ENCODE measurements at regions not wholly inside any gene's neighbourhood (a gene's known extent, or its start where the extent isn't known, plus 50 kb on each side); places are given as distances from the start of the nearest gene placed in this dataset.

GRCh38 chr13:58858870-58859371 is 1227.4 kb downstream of the PCDH17 start:
- Histone ChIP-seq H3K4me2 (ENCODE audit: low read length) (no peak overlapping the region), H3K79me2 (no peaks in the 10 kb centered on the region), H3K27me3 (ENCODE audit: control insufficient read depth, insufficient read depth, low read length) (no peaks in the 10 kb centered on the region), H3K9me3 (ENCODE audit: control insufficient read depth, low read length) (no peaks in the 10 kb centered on the region), H3K9ac (no peak overlapping the region), H3K4me1 (no peaks in the 10 kb centered on the region), H3K27ac (no peak overlapping the region), H3K36me3 (ENCODE audit: control insufficient read depth, insufficient read depth, low read length) (no peaks in the 10 kb centered on the region), H2AFZ (no peak overlapping the region), H3K4me3 (ENCODE audit: low read depth, low read length) (no peak overlapping the region)
- TF ChIP-seq CTCF (IDR thresholded peaks at IDR 0.05): no peak

DNA sequence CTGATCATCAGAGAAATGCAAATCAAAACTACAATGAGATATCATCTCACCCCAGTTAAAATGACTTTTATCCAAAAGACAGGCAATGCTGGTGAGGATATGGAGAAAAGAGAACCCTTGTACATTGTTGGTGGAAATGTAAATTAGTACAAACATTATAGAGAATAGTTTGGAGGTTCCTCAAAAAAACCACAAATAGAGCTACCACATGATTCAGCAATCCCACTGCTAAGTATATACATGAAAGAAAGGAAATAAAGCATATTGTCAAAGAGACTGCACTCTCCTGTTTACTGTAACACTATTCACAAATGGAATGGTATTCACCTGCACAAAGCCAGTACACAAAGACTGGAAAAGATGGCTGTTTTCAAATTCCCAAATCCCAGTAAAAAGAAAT is 1233.7 kb downstream of the PCDH17 start:
- no peaks in the 10 kb centered on the region for H3K27me3 ChIP-seq (ENCODE audit: control insufficient read depth, insufficient read depth, low read length)
- no peak overlapping the region for H3K4me2 ChIP-seq (ENCODE audit: low read length)
- no peak overlapping the region for H3K27ac ChIP-seq
- no peak overlapping the region for H3K9ac ChIP-seq
- no peak for TF ChIP-seq CTCF (IDR thresholded peaks at IDR 0.05)
- H3K4me3 ChIP-seq (ENCODE audit: low read depth, low read length): no peak overlapping the region
- no peaks in the 10 kb centered on the region for H3K36me3 ChIP-seq (ENCODE audit: control insufficient read depth, insufficient read depth, low read length)
- H3K79me2 ChIP-seq: no peaks in the 10 kb centered on the region
- H2AFZ ChIP-seq: no peak overlapping the region
- H3K4me1 ChIP-seq: no peaks in the 10 kb centered on the region
- no peaks in the 10 kb centered on the region for H3K9me3 ChIP-seq (ENCODE audit: control insufficient read depth, low read length)

- Histone ChIP-seq H3K79me2 (no peaks in the 10 kb centered on the region), H3K27ac (no peak overlapping the region), H3K36me3 (ENCODE audit: control insufficient read depth, insufficient read depth, low read length) (no peaks in the 10 kb centered on the region), H3K4me1 (no peaks in the 10 kb centered on the region), H3K4me2 (ENCODE audit: low read length) (no peak overlapping the region), H3K9me3 (ENCODE audit: control insufficient read depth, low read length) (no peaks in the 10 kb centered on the region), H2AFZ (no peak overlapping the region), H3K9ac (no peak overlapping the region), H3K27me3 (ENCODE audit: control insufficient read depth, insufficient read depth, low read length) (no peaks in the 10 kb centered on the region), H3K4me3 (ENCODE audit: low read depth, low read length) (no peak overlapping the region)
- no peak for TF ChIP-seq CTCF (IDR thresholded peaks at IDR 0.05)
Observed at GRCh38 chr13:58869566-58869965, 1238.0 kb downstream of the PCDH17 start.

DNA sequence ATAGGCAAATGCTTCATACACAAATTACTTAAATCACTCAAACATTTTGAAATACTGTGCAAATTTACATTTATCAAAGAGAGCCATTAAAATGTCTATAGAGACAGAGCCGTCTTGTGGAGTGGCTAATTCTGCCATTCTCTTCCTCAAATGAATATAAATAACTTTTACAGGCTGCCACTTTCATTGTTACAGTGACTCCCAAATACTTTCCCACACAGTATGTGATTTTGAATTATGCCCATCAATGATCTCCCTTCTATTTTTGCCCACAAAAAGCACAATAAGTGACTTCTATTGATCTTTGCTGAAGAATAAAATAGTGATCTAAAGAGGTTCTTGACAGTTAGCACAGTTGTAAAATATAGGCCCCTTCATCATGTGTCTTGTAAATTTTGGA is 1244.9 kb downstream of the PCDH17 start:
- no peak for TF ChIP-seq CTCF (IDR thresholded peaks at IDR 0.05)
- no peaks in the 10 kb centered on the region for H3K4me1 ChIP-seq
- no peak overlapping the region for H2AFZ ChIP-seq
- no peak overlapping the region for H3K27ac ChIP-seq
- H3K4me2 ChIP-seq (ENCODE audit: low read length): no peak overlapping the region
- H3K9me3 ChIP-seq (ENCODE audit: control insufficient read depth, low read length): no peaks in the 10 kb centered on the region
- no peak overlapping the region for H3K9ac ChIP-seq
- no peaks in the 10 kb centered on the region for H3K27me3 ChIP-seq (ENCODE audit: control insufficient read depth, insufficient read depth, low read length)
- no peaks in the 10 kb centered on the region for H3K79me2 ChIP-seq
- no peaks in the 10 kb centered on the region for H3K36me3 ChIP-seq (ENCODE audit: control insufficient read depth, insufficient read depth, low read length)
- no peak overlapping the region for H3K4me3 ChIP-seq (ENCODE audit: low read depth, low read length)

- H3K4me2 ChIP-seq (ENCODE audit: low read length): no peak overlapping the region
- H3K4me1 ChIP-seq: no peaks in the 10 kb centered on the region
- no peaks in the 10 kb centered on the region for H3K36me3 ChIP-seq (ENCODE audit: control insufficient read depth, insufficient read depth, low read length)
- no peak overlapping the region for H2AFZ ChIP-seq
- H3K79me2 ChIP-seq: no peaks in the 10 kb centered on the region
- no peaks in the 10 kb centered on the region for H3K27me3 ChIP-seq (ENCODE audit: control insufficient read depth, insufficient read depth, low read length)
- H3K27ac ChIP-seq: no peak overlapping the region
- H3K9me3 ChIP-seq (ENCODE audit: control insufficient read depth, low read length): no peaks in the 10 kb centered on the region
- no peak overlapping the region for H3K4me3 ChIP-seq (ENCODE audit: low read depth, low read length)
- no peak for TF ChIP-seq CTCF (IDR thresholded peaks at IDR 0.05)
- H3K9ac ChIP-seq: no peak overlapping the region
Observed at GRCh38 chr13:58879114-58879513, 1247.6 kb downstream of the PCDH17 start.
